Endothelial cell (in vitro differentiated cells): ENCODE measurements at regions not wholly inside any gene's neighbourhood (a gene's known extent, or its start where the extent isn't known, plus 50 kb on each side); places are given as distances from the start of the nearest gene placed in this dataset.

ENCODE experiments used
- DNase-seq: peaks from one replicate; pipeline ENCODE4 v3.0.0; 2021; ENCODE audit warnings: low spot score
- H3K27ac Mint-ChIP-seq: one replicate; pipeline ENCODE4 v1.8.0; 2021; ENCODE audit warnings: mixed read lengths, inconsistent platforms; ENCODE audit not compliant: unreplicated experiment
- H3K27me3 Mint-ChIP-seq: one replicate; pipeline ENCODE4 v1.8.0; 2021; ENCODE audit warnings: mild to moderate bottlenecking, moderate library complexity, mixed read lengths, inconsistent platforms; ENCODE audit not compliant: unreplicated experiment
- H3K36me3 Mint-ChIP-seq: one replicate; pipeline ENCODE4 v1.8.0; 2021; ENCODE audit warnings: mild to moderate bottlenecking, low read depth, mixed read lengths, inconsistent platforms; ENCODE audit not compliant: unreplicated experiment
- H3K4me1 Mint-ChIP-seq: one replicate; pipeline ENCODE4 v1.8.0; 2021; ENCODE audit warnings: mild to moderate bottlenecking, mixed read lengths, inconsistent platforms; ENCODE audit not compliant: unreplicated experiment
- H3K4me3 Mint-ChIP-seq: one replicate; pipeline ENCODE4 v1.8.0; 2021; ENCODE audit warnings: mild to moderate bottlenecking, mixed read lengths, inconsistent platforms; ENCODE audit not compliant: unreplicated experiment
- H3K9me3 Mint-ChIP-seq: one replicate; pipeline ENCODE4 v1.8.0; 2021; ENCODE audit warnings: mixed read lengths, inconsistent platforms; ENCODE audit not compliant: unreplicated experiment
- TF ChIP-seq, protein P1 (sequence below): fragments of 200-600 bp; sonication (generic); IDR thresholded peaks from one replicate; pipeline ENCODE4 v1.5.0; 2021; ENCODE audit warnings: antibody characterized with exemption; ENCODE audit not compliant: unreplicated experiment

DNA sequence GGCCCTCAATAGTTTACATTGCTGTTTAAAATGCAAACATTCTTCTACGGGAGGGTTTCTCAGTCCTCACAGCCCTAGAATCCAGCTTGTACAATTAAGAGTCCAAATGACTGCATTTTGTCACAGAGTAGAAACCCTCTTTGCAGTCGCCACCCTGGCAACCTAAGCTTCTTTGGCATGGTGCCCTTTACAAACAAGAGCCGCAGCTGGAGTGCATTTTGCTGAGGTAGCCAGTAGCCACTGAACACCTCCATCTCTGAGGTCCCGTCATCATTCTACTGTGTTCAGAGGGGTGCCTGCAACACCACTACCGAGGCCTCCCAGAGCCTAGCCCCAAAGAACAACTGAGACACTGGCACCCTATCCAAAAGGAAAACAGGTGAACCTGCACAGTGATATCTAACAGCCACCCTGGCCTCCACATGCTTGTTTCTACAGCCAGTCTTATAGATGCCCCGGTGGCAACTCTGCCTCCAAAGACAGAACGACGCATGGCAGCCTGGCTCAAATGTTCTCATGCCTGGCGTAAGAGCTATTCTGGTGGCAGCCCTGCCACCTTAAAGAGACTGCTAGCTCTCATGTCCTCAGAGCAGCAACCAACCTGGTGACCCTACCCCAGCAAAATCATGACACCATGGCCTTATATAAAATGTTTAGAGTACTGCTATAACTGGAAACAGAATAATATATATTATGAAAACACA is 801.9 kb downstream of the TECRL start:
- DNase-seq, result no peak
- Mint-ChIP-seq H3K36me3 (no peaks in the 10 kb centered on the region), H3K27me3 (no peaks in the 10 kb centered on the region)

DNA sequence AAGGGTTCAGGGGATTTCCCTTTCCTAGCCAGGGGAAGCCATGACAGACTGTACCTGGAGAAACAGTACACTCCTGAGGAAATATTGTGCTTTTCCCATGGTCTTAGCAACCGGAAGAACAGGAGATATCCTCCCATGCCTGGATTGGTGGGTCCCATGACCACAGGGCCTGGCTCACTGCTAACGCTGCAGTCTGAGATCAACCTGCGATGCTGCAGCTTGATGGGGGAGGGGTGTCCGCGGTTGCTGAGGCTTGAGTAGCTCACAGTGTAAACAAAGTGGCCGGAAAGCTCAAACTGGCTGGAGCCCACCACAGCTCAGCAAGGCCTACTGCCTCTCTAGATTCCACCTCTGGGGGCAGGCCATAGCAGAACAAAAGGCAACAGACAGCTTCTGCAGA is 819.5 kb downstream of the TECRL start:
- no peak overlapping the region for H3K4me3 Mint-ChIP-seq
- no peaks in the 10 kb centered on the region for H3K4me1 Mint-ChIP-seq
- peaks cover 4% of the 10 kb centered on the region for H3K27me3 Mint-ChIP-seq
- DNase-seq, result no peak
- H3K9me3 Mint-ChIP-seq, result no peaks in the 10 kb centered on the region
- TF ChIP-seq, protein P1, sequence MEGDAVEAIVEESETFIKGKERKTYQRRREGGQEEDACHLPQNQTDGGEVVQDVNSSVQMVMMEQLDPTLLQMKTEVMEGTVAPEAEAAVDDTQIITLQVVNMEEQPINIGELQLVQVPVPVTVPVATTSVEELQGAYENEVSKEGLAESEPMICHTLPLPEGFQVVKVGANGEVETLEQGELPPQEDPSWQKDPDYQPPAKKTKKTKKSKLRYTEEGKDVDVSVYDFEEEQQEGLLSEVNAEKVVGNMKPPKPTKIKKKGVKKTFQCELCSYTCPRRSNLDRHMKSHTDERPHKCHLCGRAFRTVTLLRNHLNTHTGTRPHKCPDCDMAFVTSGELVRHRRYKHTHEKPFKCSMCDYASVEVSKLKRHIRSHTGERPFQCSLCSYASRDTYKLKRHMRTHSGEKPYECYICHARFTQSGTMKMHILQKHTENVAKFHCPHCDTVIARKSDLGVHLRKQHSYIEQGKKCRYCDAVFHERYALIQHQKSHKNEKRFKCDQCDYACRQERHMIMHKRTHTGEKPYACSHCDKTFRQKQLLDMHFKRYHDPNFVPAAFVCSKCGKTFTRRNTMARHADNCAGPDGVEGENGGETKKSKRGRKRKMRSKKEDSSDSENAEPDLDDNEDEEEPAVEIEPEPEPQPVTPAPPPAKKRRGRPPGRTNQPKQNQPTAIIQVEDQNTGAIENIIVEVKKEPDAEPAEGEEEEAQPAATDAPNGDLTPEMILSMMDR, result no peak
- no peaks in the 10 kb centered on the region for H3K36me3 Mint-ChIP-seq
- no peak overlapping the region for H3K27ac Mint-ChIP-seq

More for the DNA sequence above, 801.9 kb downstream of the TECRL start:
- Mint-ChIP-seq H3K9me3 (no peaks in the 10 kb centered on the region), H3K4me1 (peaks cover 4% of the 10 kb centered on the region), H3K27ac (no peak overlapping the region), H3K4me3 (no peak overlapping the region)
- TF ChIP-seq, protein P1, result no peak

DNA sequence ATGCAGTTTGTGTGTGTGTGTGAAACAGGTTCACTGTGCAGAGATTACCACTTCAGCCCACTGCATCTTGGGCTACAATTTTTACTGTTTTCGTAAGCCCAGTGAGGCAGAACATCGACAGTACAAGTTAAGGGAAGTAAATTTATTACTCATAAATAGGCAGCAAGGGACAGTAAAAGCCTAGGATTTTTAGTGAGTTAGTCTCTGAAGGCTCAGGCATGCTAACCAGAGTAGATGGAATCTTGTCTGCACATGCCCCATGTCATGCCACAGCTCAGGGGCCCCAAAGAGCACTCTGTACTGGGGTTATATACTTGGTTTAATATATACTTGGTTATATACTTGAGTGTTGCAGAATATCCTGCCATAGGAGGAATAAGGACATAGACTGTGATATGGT is 825.7 kb downstream of the TECRL start:
- no peak overlapping the region for H3K27ac Mint-ChIP-seq
- no peaks in the 10 kb centered on the region for H3K9me3 Mint-ChIP-seq
- no peak for DNase-seq
- no peak overlapping the region for H3K4me3 Mint-ChIP-seq
- H3K4me1 Mint-ChIP-seq, result no peaks in the 10 kb centered on the region
- peaks cover 5% of the 10 kb centered on the region for H3K27me3 Mint-ChIP-seq
- no peaks in the 10 kb centered on the region for H3K36me3 Mint-ChIP-seq
- TF ChIP-seq, protein P1, result no peak

GRCh38 chr4:63583007-63583406 is 826.2 kb downstream of the TECRL start:
- Mint-ChIP-seq H3K27me3 (peaks cover 5% of the 10 kb centered on the region), H3K4me1 (no peaks in the 10 kb centered on the region), H3K27ac (no peak overlapping the region), H3K36me3 (no peaks in the 10 kb centered on the region), H3K4me3 (no peak overlapping the region), H3K9me3 (no peaks in the 10 kb centered on the region)
- TF ChIP-seq, protein P1, result no peak
- no peak for DNase-seq

DNA sequence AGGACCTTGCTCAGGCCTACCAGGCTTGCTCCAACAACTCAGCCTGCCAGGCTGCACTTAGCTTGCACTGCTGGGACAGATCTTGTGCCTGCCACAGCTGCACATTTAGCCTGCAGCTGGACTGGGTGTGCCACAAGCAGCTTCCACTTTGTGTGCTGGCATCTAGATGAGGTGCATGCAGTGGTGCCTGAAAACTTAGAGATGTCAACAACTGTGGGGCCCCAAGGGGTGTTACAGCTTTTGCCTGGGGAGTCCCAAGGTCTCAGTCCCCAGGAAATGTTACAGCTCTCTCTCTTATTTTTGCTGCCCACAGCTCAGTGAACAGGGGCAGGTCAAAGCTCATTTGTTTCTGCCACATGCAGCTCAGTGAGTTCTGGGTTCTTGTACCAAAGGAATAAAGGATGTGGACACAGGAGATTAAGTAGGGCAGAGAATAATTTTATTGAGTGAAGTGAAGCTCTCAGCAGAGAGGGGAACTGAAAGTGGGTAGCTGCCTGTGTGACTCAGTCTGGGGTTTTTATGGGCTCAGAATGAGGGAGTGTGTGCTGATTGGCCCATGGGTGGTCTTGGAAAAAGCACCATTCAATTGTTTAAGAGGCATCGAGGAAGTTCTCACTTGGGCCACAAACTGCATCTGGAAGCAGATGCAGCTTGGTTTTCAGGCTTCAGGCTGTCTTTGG is 828.3 kb downstream of the TECRL start:
- DNase-seq, result no peak
- Mint-ChIP-seq H3K27ac (no peak overlapping the region), H3K4me3 (no peak overlapping the region), H3K9me3 (no peaks in the 10 kb centered on the region), H3K36me3 (no peaks in the 10 kb centered on the region), H3K27me3 (peaks cover 3% of the 10 kb centered on the region), H3K4me1 (no peaks in the 10 kb centered on the region)
- TF ChIP-seq, protein P1, result no peak
